GM12872 (cell line): ENCODE measurements at regions not wholly inside any gene's neighbourhood (a gene's known extent, or its start where the extent isn't known, plus 50 kb on each side); places are given as distances from the start of the nearest gene placed in this dataset.

Experiments used
- TF ChIP-seq, protein P1 (sequence below): IDR thresholded peaks from 3 replicates; pipeline ENCODE4 v1.5.1; 2011; ENCODE audit warnings: low read depth, mild to moderate bottlenecking, low read length, moderate library complexity; ENCODE audit not compliant: insufficient read depth

- TF ChIP-seq, protein P1, sequence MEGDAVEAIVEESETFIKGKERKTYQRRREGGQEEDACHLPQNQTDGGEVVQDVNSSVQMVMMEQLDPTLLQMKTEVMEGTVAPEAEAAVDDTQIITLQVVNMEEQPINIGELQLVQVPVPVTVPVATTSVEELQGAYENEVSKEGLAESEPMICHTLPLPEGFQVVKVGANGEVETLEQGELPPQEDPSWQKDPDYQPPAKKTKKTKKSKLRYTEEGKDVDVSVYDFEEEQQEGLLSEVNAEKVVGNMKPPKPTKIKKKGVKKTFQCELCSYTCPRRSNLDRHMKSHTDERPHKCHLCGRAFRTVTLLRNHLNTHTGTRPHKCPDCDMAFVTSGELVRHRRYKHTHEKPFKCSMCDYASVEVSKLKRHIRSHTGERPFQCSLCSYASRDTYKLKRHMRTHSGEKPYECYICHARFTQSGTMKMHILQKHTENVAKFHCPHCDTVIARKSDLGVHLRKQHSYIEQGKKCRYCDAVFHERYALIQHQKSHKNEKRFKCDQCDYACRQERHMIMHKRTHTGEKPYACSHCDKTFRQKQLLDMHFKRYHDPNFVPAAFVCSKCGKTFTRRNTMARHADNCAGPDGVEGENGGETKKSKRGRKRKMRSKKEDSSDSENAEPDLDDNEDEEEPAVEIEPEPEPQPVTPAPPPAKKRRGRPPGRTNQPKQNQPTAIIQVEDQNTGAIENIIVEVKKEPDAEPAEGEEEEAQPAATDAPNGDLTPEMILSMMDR, result no peak
Measured at GRCh38 chr5:26229848-26230247, 808.5 kb downstream of the CDH9 start.

DNA sequence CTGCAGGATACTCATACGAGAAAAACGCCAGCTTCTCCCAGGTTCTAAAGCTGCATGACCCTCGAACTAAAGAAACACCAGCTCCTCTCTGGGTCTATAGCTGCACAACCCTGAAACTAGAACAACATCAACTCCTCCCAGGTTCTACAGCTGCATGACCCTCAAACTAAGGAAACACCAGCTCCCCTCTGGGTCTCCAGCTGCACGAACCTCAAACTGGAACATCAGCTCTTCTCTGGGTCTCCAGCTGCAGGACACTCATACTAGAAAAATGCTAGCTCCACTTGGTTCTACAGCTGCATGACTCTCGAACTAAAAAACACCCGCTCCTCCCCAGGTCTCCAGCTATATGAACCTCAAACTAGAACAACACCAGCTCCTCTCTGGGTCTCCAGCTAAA, 811.1 kb downstream of the CDH9 start:
- TF ChIP-seq, protein P1, result no peak

- TF ChIP-seq, protein P1, result no peak
Measured at GRCh38 chr5:26205121-26205520, 833.3 kb downstream of the CDH9 start.

- TF ChIP-seq, protein P1, result no peak
Measured at GRCh38 chr5:26193626-26194025, 844.8 kb downstream of the CDH9 start.

DNA sequence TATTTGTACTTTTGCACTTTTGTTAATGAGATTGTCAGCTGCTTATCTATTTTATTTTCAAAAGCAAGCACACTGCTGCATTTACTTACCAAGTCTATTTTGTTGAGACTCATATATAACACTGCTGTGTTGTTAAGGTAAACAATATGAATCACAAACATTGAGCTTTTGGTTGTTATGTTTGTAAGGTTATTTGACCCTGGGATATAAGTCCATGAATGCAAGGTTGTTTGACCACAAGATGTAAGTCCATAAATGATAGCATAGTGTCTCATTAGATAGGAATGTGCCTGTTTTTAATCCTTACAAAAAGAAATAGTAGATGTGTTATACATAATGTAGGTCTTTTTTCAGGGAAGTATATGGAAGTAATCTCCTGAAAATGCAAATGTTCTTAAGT, 845.9 kb downstream of the CDH9 start:
- TF ChIP-seq, protein P1, result no peak

GRCh38 chr5:26181582-26181981, 856.8 kb downstream of the CDH9 start:
- TF ChIP-seq, protein P1, result no peak

DNA sequence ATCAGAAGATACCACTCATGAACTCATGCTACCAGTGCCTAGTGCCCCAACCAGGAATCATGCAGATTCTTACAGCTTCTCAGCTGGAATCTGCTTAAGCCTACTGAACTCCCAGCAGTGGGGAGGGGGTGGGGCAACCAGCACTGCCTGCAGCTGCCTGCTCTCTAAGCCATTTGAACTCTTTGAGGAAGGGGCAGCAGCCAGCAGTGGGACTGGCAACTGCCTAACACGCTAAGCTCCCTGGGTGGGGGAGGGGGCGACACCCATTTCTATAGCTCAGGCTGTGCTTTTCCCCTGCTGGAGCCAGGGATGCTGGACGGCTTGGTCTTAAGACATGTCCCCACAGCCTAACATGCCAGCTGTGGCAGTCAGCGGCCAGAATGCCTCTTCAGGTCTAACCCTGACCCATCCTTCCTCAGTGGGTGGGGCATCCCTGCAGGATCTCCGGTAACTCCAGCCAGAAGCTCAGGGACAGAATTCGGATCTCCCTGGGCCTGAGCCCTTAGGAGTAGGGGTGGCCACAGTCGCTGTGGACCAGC, 889.7 kb downstream of the CDH9 start:
- TF ChIP-seq, protein P1, result no peak

DNA sequence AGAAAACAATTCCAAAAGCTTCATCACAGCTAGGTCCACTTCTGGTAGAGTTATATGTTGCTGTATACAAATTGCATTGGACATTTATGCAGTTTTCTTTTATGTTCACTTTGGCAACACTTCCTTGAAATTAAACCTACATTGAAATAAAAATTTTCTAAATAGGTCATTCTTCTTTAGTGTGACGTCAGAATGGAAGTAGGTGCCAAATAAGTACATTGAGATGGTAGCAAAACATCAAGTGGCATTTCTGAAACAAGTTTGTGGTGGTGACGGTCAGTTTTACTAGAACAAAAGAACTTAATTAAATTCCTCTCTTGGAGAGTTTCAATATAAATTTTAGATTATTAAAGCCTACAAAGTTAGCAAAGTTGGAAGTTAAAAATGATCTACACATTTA, 895.1 kb downstream of the CDH9 start:
- TF ChIP-seq, protein P1, result no peak
